ENCODE measurements at regions not wholly inside any gene's neighbourhood (a gene's known extent, or its start where the extent isn't known, plus 50 kb on each side); places are given as distances from the start of the nearest gene placed in this dataset.

GRCh38 chr15:77695961-77696582 is 63.4 kb upstream of the LINGO1 start:
- Histone ChIP-seq H3K9ac (ENCODE audit: insufficient read depth, low read length) (no peak overlapping the region), H3K79me2 (ENCODE audit: control insufficient read depth, insufficient read depth, low read length) (no peaks in the 10 kb centered on the region), H3K4me1 (ENCODE audit: control insufficient read depth, extremely low read depth, insufficient read depth, low read length) (no peaks in the 10 kb centered on the region), H3K9me3 (ENCODE audit: control insufficient read depth, insufficient read depth, low read depth, low read length) (no peaks in the 10 kb centered on the region), H3K27ac (ENCODE audit: insufficient read depth, low read length) (no peak overlapping the region), H2AFZ (ENCODE audit: low read length) (no peak overlapping the region), H4K20me1 (ENCODE audit: control insufficient read depth, extremely low read depth, insufficient read depth, low read length) (no peaks in the 10 kb centered on the region), H3K36me3 (ENCODE audit: control insufficient read depth, insufficient read depth, low read length) (no peaks in the 10 kb centered on the region), H3K27me3 (ENCODE audit: control insufficient read depth, insufficient read depth, low read length) (peaks cover 4% of the 10 kb centered on the region), H3K4me2 (ENCODE audit: extremely low read depth, insufficient read depth, low read length) (no peak overlapping the region), H3K4me3 (replicated peaks in 1 of 4; ENCODE audit: control extremely low read depth in 1 of 4, insufficient read depth in 1 of 4, low read depth in 3 of 4, low read length in 4 of 4) (no peak overlapping the region)
- TF ChIP-seq CTCF (conservative IDR thresholded peaks at IDR 0.05 in 1 of 2, IDR thresholded peaks at IDR 0.05 in 1 of 2; ENCODE audit: low read depth in 1 of 2, low read length in 2 of 2) (no peak), EZH2 (IDR thresholded peaks at IDR 0.05; ENCODE audit: low read length, missing control alignments) (no peak)
- no peak for DNase-seq (ENCODE audit: low read depth in 2 of 2)

- no peak overlapping the region for H2AFZ ChIP-seq (ENCODE audit: low read length)
- TF ChIP-seq CTCF (conservative IDR thresholded peaks at IDR 0.05 in 1 of 2, IDR thresholded peaks at IDR 0.05 in 1 of 2; ENCODE audit: low read depth in 1 of 2, low read length in 2 of 2) (no peak), EZH2 (IDR thresholded peaks at IDR 0.05; ENCODE audit: low read length, missing control alignments) (no peak)
- peaks cover 4% of the 10 kb centered on the region for H3K27me3 ChIP-seq (ENCODE audit: control insufficient read depth, insufficient read depth, low read length)
- no peak overlapping the region for H3K4me2 ChIP-seq (ENCODE audit: extremely low read depth, insufficient read depth, low read length)
- no peaks in the 10 kb centered on the region for H3K79me2 ChIP-seq (ENCODE audit: control insufficient read depth, insufficient read depth, low read length)
- no peak overlapping the region for H3K9ac ChIP-seq (ENCODE audit: insufficient read depth, low read length)
- H4K20me1 ChIP-seq (ENCODE audit: control insufficient read depth, extremely low read depth, insufficient read depth, low read length): no peaks in the 10 kb centered on the region
- DNase-seq (ENCODE audit: low read depth in 2 of 2): no peak
- no peak overlapping the region for H3K4me3 ChIP-seq (replicated peaks in 1 of 4; ENCODE audit: control extremely low read depth in 1 of 4, insufficient read depth in 1 of 4, low read depth in 3 of 4, low read length in 4 of 4)
- H3K27ac ChIP-seq (ENCODE audit: insufficient read depth, low read length): no peak overlapping the region
- no peaks in the 10 kb centered on the region for H3K4me1 ChIP-seq (ENCODE audit: control insufficient read depth, extremely low read depth, insufficient read depth, low read length)
- H3K9me3 ChIP-seq (ENCODE audit: control insufficient read depth, insufficient read depth, low read depth, low read length): no peaks in the 10 kb centered on the region
- H3K36me3 ChIP-seq (ENCODE audit: control insufficient read depth, insufficient read depth, low read length): no peaks in the 10 kb centered on the region
Measured at GRCh38 chr15:77695548-77695947, 62.8 kb upstream of the LINGO1 start.

GRCh38 chr15:77693576-77693975 is 60.9 kb upstream of the LINGO1 start:
- H4K20me1 ChIP-seq (ENCODE audit: control insufficient read depth, extremely low read depth, insufficient read depth, low read length): no peaks in the 10 kb centered on the region
- H3K27ac ChIP-seq (ENCODE audit: insufficient read depth, low read length): no peak overlapping the region
- H3K4me1 ChIP-seq (ENCODE audit: control insufficient read depth, extremely low read depth, insufficient read depth, low read length): no peaks in the 10 kb centered on the region
- no peak for DNase-seq (ENCODE audit: low read depth in 2 of 2)
- no peaks in the 10 kb centered on the region for H3K36me3 ChIP-seq (ENCODE audit: control insufficient read depth, insufficient read depth, low read length)
- H3K4me3 ChIP-seq (replicated peaks in 1 of 4; ENCODE audit: control extremely low read depth in 1 of 4, insufficient read depth in 1 of 4, low read depth in 3 of 4, low read length in 4 of 4): no peak overlapping the region
- H3K9ac ChIP-seq (ENCODE audit: insufficient read depth, low read length): no peak overlapping the region
- no peaks in the 10 kb centered on the region for H3K9me3 ChIP-seq (ENCODE audit: control insufficient read depth, insufficient read depth, low read depth, low read length)
- no peak overlapping the region for H3K4me2 ChIP-seq (ENCODE audit: extremely low read depth, insufficient read depth, low read length)
- H3K27me3 ChIP-seq (ENCODE audit: control insufficient read depth, insufficient read depth, low read length): peaks cover 4% of the 10 kb centered on the region
- TF ChIP-seq EZH2 (IDR thresholded peaks at IDR 0.05; ENCODE audit: low read length, missing control alignments): no peak
- TF ChIP-seq CTCF (conservative IDR thresholded peaks at IDR 0.05 in 1 of 2, IDR thresholded peaks at IDR 0.05 in 1 of 2; ENCODE audit: low read depth in 1 of 2, low read length in 2 of 2): no peak
- H2AFZ ChIP-seq (ENCODE audit: low read length): no peak overlapping the region
- H3K79me2 ChIP-seq (ENCODE audit: control insufficient read depth, insufficient read depth, low read length): no peaks in the 10 kb centered on the region
